ENCODE measurements at regions not wholly inside any gene's neighbourhood (a gene's known extent, or its start where the extent isn't known, plus 50 kb on each side); places are given as distances from the start of the nearest gene placed in this dataset.

DNA sequence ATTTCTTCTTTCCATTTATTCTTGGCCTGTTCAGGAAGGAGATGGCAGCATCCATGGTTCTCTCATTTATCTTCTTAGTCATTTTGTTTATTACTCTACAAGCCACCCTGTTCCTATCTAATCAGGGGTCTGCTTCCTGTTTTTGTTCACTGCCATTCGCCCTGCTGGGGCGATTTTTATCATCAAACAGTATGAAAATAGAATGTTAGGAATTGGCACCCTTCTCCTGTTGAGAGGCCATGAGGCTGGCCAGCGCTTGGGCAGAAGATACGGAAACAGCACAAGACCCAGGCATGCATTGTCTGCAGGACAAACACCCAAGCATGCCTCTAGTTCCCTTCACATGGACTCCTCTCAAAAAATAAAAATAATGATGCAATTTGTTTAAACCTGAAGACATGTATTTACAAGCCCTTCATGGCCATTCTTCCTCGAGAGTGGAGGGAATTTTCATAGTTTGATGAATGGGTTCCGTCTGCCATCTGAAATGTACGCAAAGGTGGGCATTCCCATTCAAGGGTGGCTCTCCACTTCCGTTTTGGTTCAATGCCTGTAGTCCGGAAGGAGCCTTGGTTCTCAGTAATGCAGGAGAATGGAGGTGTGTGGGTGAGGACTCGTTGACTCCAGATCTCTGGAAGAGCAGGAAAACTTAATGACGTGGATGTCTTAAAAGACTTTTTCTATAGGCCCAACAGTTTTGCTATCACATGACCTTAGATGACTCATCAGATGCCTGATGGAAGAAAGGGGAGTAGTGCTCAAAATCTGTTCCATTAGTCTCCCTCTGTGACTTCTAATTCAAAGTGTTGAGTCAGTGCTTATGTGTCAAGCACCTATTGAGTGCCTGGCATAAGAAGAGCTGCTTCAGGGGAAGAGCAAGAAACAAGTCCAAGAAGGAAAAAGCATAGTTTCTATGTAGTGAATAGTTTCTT lies 252.4 kb upstream of the TBX3 start:
- Histone ChIP-seq H2AFZ (ENCODE audit: low read depth, low read length, poor library complexity, severe bottlenecking) (no peak overlapping the region), H4K20me1 (ENCODE audit: insufficient read depth) (no peaks in the 10 kb centered on the region), H3K79me2 (ENCODE audit: insufficient read depth, low read length) (no peaks in the 10 kb centered on the region), H3K27me3 (ENCODE audit: insufficient read depth, low read length) (no peaks in the 10 kb centered on the region), H3K9ac (ENCODE audit: low read length) (no peak overlapping the region), H3K9me2 (ENCODE audit: insufficient read depth) (no peaks in the 10 kb centered on the region), H3K4me1 (ENCODE audit: control insufficient read depth in 1 of 2, insufficient read depth in 2 of 2, low read length in 2 of 2) (peaks cover 12 to 28% of the 10 kb centered on the region in 2 experiments), H3K4me3 (replicated peaks in 1 of 2; ENCODE audit: low read depth in 1 of 2, low read length in 2 of 2) (no peak overlapping the region), H3K36me3 (ENCODE audit: control insufficient read depth in 1 of 2, insufficient read depth in 2 of 2, low read length in 2 of 2) (no peaks in the 10 kb centered on the region), H3K9me3 (ENCODE audit: control insufficient read depth in 1 of 2, insufficient read depth in 1 of 2, low read depth in 1 of 2, low read length in 2 of 2) (0 out of 4 replicates have a peak, but pooled peaks cover 0 to under 1% of the 10 kb centered on the region in 2 experiments), H3K27ac (ENCODE audit: low read depth, low read length) (no peak overlapping the region), H3K4me2 (ENCODE audit: low read length) (0 out of 2 replicates have a peak overlapping the region, but pooled peaks have one; percentile 3)
- TF ChIP-seq EGR1 (IDR thresholded peaks at IDR 0.05; ENCODE audit: low read depth) (no peak), SIN3A (IDR thresholded peaks at IDR 0.05; ENCODE audit: low read depth) (no peak), CEBPB (IDR thresholded peaks at IDR 0.05; ENCODE audit: low read depth) (no peak), SP1 (IDR thresholded peaks at IDR 0.05; ENCODE audit: low read depth) (no peak), SRF (IDR thresholded peaks at IDR 0.05; ENCODE audit: low read depth) (no peak), TCF7L2 (IDR thresholded peaks at IDR 0.05; ENCODE audit: borderline replicate concordance, extremely low read depth, insufficient read depth, insufficient read length) (no peak), YY1 (IDR thresholded peaks at IDR 0.05; ENCODE audit: extremely low read depth, insufficient replicate concordance, low read depth, low read length) (no peak), EZH2phosphoT487 (IDR thresholded peaks at IDR 0.05; ENCODE audit: borderline replicate concordance) (no peak), CBX3 (IDR thresholded peaks at IDR 0.05; ENCODE audit: low read depth) (no peak; the same call in 1 of the 2 replicates)
- TF ChIP-seq, protein P1, sequence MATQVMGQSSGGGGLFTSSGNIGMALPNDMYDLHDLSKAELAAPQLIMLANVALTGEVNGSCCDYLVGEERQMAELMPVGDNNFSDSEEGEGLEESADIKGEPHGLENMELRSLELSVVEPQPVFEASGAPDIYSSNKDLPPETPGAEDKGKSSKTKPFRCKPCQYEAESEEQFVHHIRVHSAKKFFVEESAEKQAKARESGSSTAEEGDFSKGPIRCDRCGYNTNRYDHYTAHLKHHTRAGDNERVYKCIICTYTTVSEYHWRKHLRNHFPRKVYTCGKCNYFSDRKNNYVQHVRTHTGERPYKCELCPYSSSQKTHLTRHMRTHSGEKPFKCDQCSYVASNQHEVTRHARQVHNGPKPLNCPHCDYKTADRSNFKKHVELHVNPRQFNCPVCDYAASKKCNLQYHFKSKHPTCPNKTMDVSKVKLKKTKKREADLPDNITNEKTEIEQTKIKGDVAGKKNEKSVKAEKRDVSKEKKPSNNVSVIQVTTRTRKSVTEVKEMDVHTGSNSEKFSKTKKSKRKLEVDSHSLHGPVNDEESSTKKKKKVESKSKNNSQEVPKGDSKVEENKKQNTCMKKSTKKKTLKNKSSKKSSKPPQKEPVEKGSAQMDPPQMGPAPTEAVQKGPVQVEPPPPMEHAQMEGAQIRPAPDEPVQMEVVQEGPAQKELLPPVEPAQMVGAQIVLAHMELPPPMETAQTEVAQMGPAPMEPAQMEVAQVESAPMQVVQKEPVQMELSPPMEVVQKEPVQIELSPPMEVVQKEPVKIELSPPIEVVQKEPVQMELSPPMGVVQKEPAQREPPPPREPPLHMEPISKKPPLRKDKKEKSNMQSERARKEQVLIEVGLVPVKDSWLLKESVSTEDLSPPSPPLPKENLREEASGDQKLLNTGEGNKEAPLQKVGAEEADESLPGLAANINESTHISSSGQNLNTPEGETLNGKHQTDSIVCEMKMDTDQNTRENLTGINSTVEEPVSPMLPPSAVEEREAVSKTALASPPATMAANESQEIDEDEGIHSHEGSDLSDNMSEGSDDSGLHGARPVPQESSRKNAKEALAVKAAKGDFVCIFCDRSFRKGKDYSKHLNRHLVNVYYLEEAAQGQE (IDR thresholded peaks at IDR 0.05; ENCODE audit: low read depth): no peak
- no TSS peak for BruUV-seq (replicated peaks)
- POLR2A ChIA-PET: no interaction called here
- RAD21 ChIA-PET (ENCODE audit: low non-redundant PET in 1 of 2, low total read pairs in 2 of 2, uncharacterized antibody in 2 of 2, unreplicated experiment in 2 of 2): no interaction called here
- DNase-seq (ENCODE audit: low read depth, low spot score) (no peak), ATAC-seq (no peak)
- CTCF ChIA-PET: no interaction called here
- intact Hi-C loops (cut with micrococcal nuclease): loop anchor here (10.0 kb wide), 2 partner anchors 252 to 818 kb away; partner anchors contain the start of gene TBX3

Measured in HCT116 (cell line).